Lower lobe of right lung (tissue), 2 donors: ENCODE measurements at regions not wholly inside any gene's neighbourhood (a gene's known extent, or its start where the extent isn't known, plus 50 kb on each side); places are given as distances from the start of the nearest gene placed in this dataset.

Experiments
- ATAC-seq, 2 donors: fragments of 200-7000 bp; cut with Tn5 transposase; one replicate each; pipeline ENCODE4 v1.9.1; 2020 to 2022; ENCODE audit warnings: mild to moderate bottlenecking in 2 of 2, moderate library complexity in 2 of 2
- DNase-seq: peaks from one replicate; pipeline ENCODE4 v3.0.0-alpha.2; 2020
- H3K27ac ChIP-seq: fragments of 200-600 bp; one replicate; pipeline ENCODE4 v1.8.0; 2022
- H3K27me3 ChIP-seq: fragments of 200-600 bp; one replicate; pipeline ENCODE4 v1.8.0; 2022; ENCODE audit warnings: low read depth
- H3K36me3 ChIP-seq: fragments of 200-600 bp; one replicate; pipeline ENCODE4 v1.8.0; 2022; ENCODE audit warnings: mild to moderate bottlenecking
- H3K4me1 ChIP-seq: fragments of 200-600 bp; one replicate; pipeline ENCODE4 v1.8.0; 2022
- H3K4me3 ChIP-seq: fragments of 200-600 bp; one replicate; pipeline ENCODE4 v1.8.0; 2022; ENCODE audit warnings: mild to moderate bottlenecking
- H3K9me3 ChIP-seq: fragments of 200-600 bp; one replicate; pipeline ENCODE4 v1.8.0; 2022
- CTCF ChIP-seq: fragments of 200-600 bp; IDR thresholded peaks from one replicate; pipeline ENCODE4 v1.8.0; 2022; ENCODE audit warnings: antibody characterized with exemption, mild to moderate bottlenecking
- intact Hi-C: fragments of 100-400 bp; cut with DNase I; formaldehyde crosslinking; loops from one replicate; pipeline ENCODE4 v1.11.0; 2022
- donor health status: DM: no; HTN: yes; CAD: no; lungs with severe emphysema.

- H3K27ac ChIP-seq: no peak overlapping the region
- H3K27me3 ChIP-seq: no peaks in the 10 kb centered on the region
- H3K36me3 ChIP-seq: no peaks in the 10 kb centered on the region
- no peak overlapping the region for H3K4me3 ChIP-seq
- intact Hi-C loops: no loop called here
- no peaks in the 10 kb centered on the region for H3K9me3 ChIP-seq
- TF ChIP-seq CTCF: no peak
- ATAC-seq (no peak), DNase-seq (no peak)
- no peaks in the 10 kb centered on the region for H3K4me1 ChIP-seq
Measured at GRCh38 chr4:174170906-174171305, 112.6 kb downstream of the FBXO8 start.

- Histone ChIP-seq H3K9me3 (no peaks in the 10 kb centered on the region), H3K4me1 (no peaks in the 10 kb centered on the region), H3K27ac (no peak overlapping the region), H3K27me3 (no peaks in the 10 kb centered on the region), H3K36me3 (no peaks in the 10 kb centered on the region), H3K4me3 (no peak overlapping the region)
- intact Hi-C loops: no loop called here
- no peak for TF ChIP-seq CTCF
- no peak for DNase-seq
- ATAC-seq: no peak
Measured at GRCh38 chr4:174170091-174170490, 113.4 kb downstream of the FBXO8 start.

- H3K27me3 ChIP-seq: no peaks in the 10 kb centered on the region
- no peaks in the 10 kb centered on the region for H3K9me3 ChIP-seq
- H3K4me1 ChIP-seq: no peaks in the 10 kb centered on the region
- intact Hi-C loops: no loop called here
- no peak overlapping the region for H3K27ac ChIP-seq
- DNase-seq: no peak
- H3K36me3 ChIP-seq: no peaks in the 10 kb centered on the region
- TF ChIP-seq CTCF: no peak
- no peak for ATAC-seq
- H3K4me3 ChIP-seq: no peak overlapping the region
Measured at GRCh38 chr4:174157106-174157607, 126.3 kb downstream of the FBXO8 start.

- ATAC-seq: no peak
- no peaks in the 10 kb centered on the region for H3K9me3 ChIP-seq
- intact Hi-C loops: no loop called here
- no peak overlapping the region for H3K4me3 ChIP-seq
- peak; percentile 55 for TF ChIP-seq CTCF
- no peak overlapping the region for H3K27ac ChIP-seq
- no peak for DNase-seq
- H3K36me3 ChIP-seq: no peaks in the 10 kb centered on the region
- no peaks in the 10 kb centered on the region for H3K27me3 ChIP-seq
- H3K4me1 ChIP-seq: no peaks in the 10 kb centered on the region
Measured at GRCh38 chr4:174156239-174156826, 127.1 kb downstream of the FBXO8 start.

GRCh38 chr4:174154215-174154854 lies 129.1 kb downstream of the FBXO8 start:
- Histone ChIP-seq H3K9me3 (no peaks in the 10 kb centered on the region), H3K27me3 (no peaks in the 10 kb centered on the region), H3K36me3 (no peaks in the 10 kb centered on the region), H3K27ac (no peak overlapping the region), H3K4me1 (no peaks in the 10 kb centered on the region), H3K4me3 (no peak overlapping the region)
- intact Hi-C loops: no loop called here
- ATAC-seq (no peak), DNase-seq (no peak)
- no peak for TF ChIP-seq CTCF
